Suprapubic skin (tissue), 4 donors: ENCODE measurements at regions not wholly inside any gene's neighbourhood (a gene's known extent, or its start where the extent isn't known, plus 50 kb on each side); places are given as distances from the start of the nearest gene placed in this dataset.

Experiments used
- CTCF ChIP-seq, 2 donors: fragments of 200-600 bp in 1 of 2; fragments of 450-650 bp in 1 of 2; sonication (generic) in 1 of 2; IDR thresholded peaks; one replicate each; pipeline ENCODE4 v1.5.1; 2016 to 2019; ENCODE audit warnings: antibody characterized with exemption in 2 of 2, mild to moderate bottlenecking in 1 of 2, moderate library complexity in 1 of 2
- EP300 ChIP-seq: sonication (generic); formaldehyde crosslinking; IDR thresholded peaks from one replicate; pipeline ENCODE4 v1.6.1; 2017; ENCODE audit warnings: antibody characterized with exemption
- POLR2AphosphoS5 ChIP-seq, 3 donors: sonication (generic); formaldehyde crosslinking; IDR thresholded peaks; one replicate each; pipeline ENCODE4 v1.6.1; 2017; ENCODE audit warnings: antibody characterized with exemption in 3 of 3

GRCh38 chr6:14537030-14537429, 419.5 kb downstream of the CD83 start:
- TF ChIP-seq CTCF (IDR thresholded peaks at IDR 0.05) (no peak), POLR2AphosphoS5 (IDR thresholded peaks at IDR 0.05) (no peak), EP300 (no peak)
